ENCODE measurements at regions not wholly inside any gene's neighbourhood (a gene's known extent, or its start where the extent isn't known, plus 50 kb on each side); places are given as distances from the start of the nearest gene placed in this dataset.

GRCh38 chr3:106827515-106828213 is 549.6 kb upstream of the CCDC54 start:
- TF ChIP-seq POLR2A (IDR thresholded peaks at IDR 0.05) (no peak), CTCF (IDR thresholded peaks at IDR 0.05 in 4 of 5, conservative IDR thresholded peaks at IDR 0.05 in 1 of 5) (no peak)
- Histone ChIP-seq H3K27ac (no peak overlapping the region), H3K36me3 (no peaks in the 10 kb centered on the region)

DNA sequence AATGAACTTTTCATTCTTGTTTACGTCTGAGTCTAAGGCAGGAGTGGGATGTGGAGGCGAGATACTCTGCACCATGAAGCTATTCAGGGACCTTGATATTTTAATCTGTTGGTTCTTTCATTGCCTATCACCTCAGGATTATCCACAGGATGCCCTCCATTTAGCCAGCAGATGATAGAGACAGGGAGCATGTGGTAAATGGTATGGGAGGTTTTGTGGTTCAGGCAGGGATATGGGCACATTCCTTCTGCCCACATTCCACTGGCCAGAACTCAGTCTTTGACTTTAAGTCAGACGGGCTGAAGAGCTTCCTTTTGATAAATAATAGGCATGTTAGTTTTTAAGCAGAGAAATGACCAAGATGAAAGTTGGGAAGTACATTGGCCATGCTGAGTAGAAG is 548.0 kb upstream of the CCDC54 start:
- Histone ChIP-seq H3K27me3 (no peaks in the 10 kb centered on the region), H3K4me3 (no peak overlapping the region), H3K9me3 (no peaks in the 10 kb centered on the region), H3K27ac (no peak overlapping the region), H3K4me1 (no peaks in the 10 kb centered on the region), H3K36me3 (no peaks in the 10 kb centered on the region)
- ATAC-seq (no peak), DNase-seq (no peak)
- intact Hi-C loops (cut with DNase I; ENCODE audit: low total_unique reads): loop anchor here (10.0 kb wide), 1 partner anchor 236 kb away; no protein-coding TSS in a partner anchor
- TF ChIP-seq CTCF (IDR thresholded peaks at IDR 0.05 in 4 of 5, conservative IDR thresholded peaks at IDR 0.05 in 1 of 5): no peak
- no peak for TF ChIP-seq POLR2A (IDR thresholded peaks at IDR 0.05)
- in situ Hi-C loops (cut with MboI; ENCODE audit: low sequenced_read_pairs in 4 of 4): no loop called here

More at GRCh38 chr3:106827515-106828213, 549.6 kb upstream of the CCDC54 start:
- intact Hi-C loops (cut with DNase I; ENCODE audit: low total_unique reads) (loop anchor here (10.0 kb wide), 1 partner anchor 237 kb away; no protein-coding TSS in a partner anchor), in situ Hi-C loops (cut with MboI; ENCODE audit: low sequenced_read_pairs in 4 of 4) (no loop called here)
- Histone ChIP-seq H3K9me3 (no peaks in the 10 kb centered on the region), H3K4me3 (no peak overlapping the region), H3K27me3 (no peaks in the 10 kb centered on the region), H3K4me1 (no peaks in the 10 kb centered on the region)
- no peak for ATAC-seq
- no peak for DNase-seq

GRCh38 chr3:106830334-106830733 is 546.9 kb upstream of the CCDC54 start:
- intact Hi-C loops (cut with DNase I; ENCODE audit: low total_unique reads) (no loop called here), in situ Hi-C loops (cut with MboI; ENCODE audit: low sequenced_read_pairs in 4 of 4) (no loop called here)
- DNase-seq: no peak
- H3K4me1 ChIP-seq: no peaks in the 10 kb centered on the region
- TF ChIP-seq CTCF (IDR thresholded peaks at IDR 0.05 in 4 of 5, conservative IDR thresholded peaks at IDR 0.05 in 1 of 5) (no peak), POLR2A (IDR thresholded peaks at IDR 0.05) (no peak)
- no peaks in the 10 kb centered on the region for H3K36me3 ChIP-seq
- no peak overlapping the region for H3K27ac ChIP-seq
- H3K4me3 ChIP-seq: no peak overlapping the region
- ATAC-seq: no peak
- H3K9me3 ChIP-seq: no peaks in the 10 kb centered on the region
- no peaks in the 10 kb centered on the region for H3K27me3 ChIP-seq

DNA sequence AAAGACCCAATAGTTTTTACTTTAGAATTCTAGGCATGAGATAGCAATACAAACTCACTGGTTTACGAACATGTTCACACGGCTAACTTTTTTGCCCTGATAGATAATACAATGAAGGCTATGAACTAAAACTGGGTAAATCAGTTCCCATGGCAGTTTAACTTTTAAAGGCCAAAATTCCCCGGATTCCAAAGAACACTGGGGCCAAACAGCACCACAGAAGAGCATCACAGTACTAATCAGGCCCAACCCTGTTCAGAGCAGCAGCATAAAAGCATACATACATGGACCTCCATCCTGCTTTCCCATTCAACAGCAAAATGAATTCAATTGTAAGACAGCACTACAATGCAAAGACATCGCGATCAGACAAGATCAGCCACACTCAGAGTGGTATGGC is 540.3 kb upstream of the CCDC54 start:
- H3K27ac ChIP-seq: no peak overlapping the region
- intact Hi-C loops (cut with DNase I; ENCODE audit: low total_unique reads) (loop anchor here (5.0 kb wide), 1 partner anchor 1145 kb away; no protein-coding TSS in a partner anchor), in situ Hi-C loops (cut with MboI; ENCODE audit: low sequenced_read_pairs in 4 of 4) (no loop called here)
- H3K4me1 ChIP-seq: peaks cover 0 to 12% of the 10 kb centered on the region in 2 donors
- no peak overlapping the region for H3K4me3 ChIP-seq
- H3K36me3 ChIP-seq: no peaks in the 10 kb centered on the region
- DNase-seq: no peak
- no peaks in the 10 kb centered on the region for H3K27me3 ChIP-seq
- TF ChIP-seq CTCF (IDR thresholded peaks at IDR 0.05 in 4 of 5, conservative IDR thresholded peaks at IDR 0.05 in 1 of 5): no peak
- no peak for TF ChIP-seq POLR2A (IDR thresholded peaks at IDR 0.05)
- no peak for ATAC-seq
- H3K9me3 ChIP-seq: no peaks in the 10 kb centered on the region
